ENCODE measurements at regions not wholly inside any gene's neighbourhood (a gene's known extent, or its start where the extent isn't known, plus 50 kb on each side); places are given as distances from the start of the nearest gene placed in this dataset.

DNA sequence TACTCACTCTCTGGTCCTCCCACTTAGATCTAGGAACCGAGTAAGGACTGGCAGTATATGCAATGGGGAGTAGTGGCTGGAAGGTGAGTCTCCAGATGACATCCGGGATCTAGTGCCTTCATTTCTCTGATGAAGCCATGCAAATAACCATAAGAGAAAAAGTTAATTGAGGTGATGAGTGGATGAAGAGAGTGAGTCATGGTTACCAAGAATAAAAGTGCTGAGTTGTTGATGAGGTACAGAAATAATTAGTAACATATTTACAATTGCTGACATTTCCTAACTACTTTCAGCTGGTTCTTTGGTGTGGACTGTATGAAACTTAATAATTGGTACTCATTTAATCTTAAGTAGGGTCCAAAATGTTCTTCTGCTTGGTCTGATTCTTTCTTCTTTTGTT, 146.7 kb upstream of the PITX2 start:
- H3K27ac ChIP-seq (ENCODE audit: low read length), result no peak overlapping the region
- no peaks in the 10 kb centered on the region for H3K4me1 ChIP-seq (ENCODE audit: control insufficient read depth, insufficient read depth, low read length)
- no peaks in the 10 kb centered on the region for H3K9me3 ChIP-seq (replicated peaks; ENCODE audit: control insufficient read depth, low read depth, low read length)
- no CpG with 5 or more reads among the region's 2 CpGs for WGBS (ENCODE audit: insufficient coverage)
- no peaks in the 10 kb centered on the region for H3K36me3 ChIP-seq (ENCODE audit: control insufficient read depth, insufficient read depth, low read length)
- no peak for DNase-seq
- no peaks in the 10 kb centered on the region for H3K27me3 ChIP-seq (ENCODE audit: control insufficient read depth, insufficient read depth, low read length)
- H3K4me3 ChIP-seq (ENCODE audit: low read length), result no peak overlapping the region

DNA sequence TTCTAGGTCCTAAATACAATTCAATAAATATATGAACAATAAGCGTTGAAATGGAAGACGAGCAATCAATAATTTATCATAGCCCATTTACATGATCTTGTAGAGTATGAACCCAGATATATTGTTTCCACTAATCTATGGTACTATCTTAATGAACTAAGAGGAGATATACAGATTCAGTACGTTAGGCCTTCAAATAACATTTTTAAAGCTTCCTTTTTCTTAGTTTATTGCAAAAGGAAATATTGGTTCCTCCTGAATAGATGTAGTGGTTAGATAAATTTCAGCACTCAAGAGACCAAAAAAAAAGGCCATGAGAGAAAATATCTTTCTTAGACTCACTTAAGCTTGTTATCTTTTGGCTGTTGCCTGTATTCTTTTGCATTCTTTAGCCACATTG, 147.5 kb upstream of the PITX2 start:
- H3K27ac ChIP-seq (ENCODE audit: low read length), result no peak overlapping the region
- H3K4me3 ChIP-seq (ENCODE audit: low read length), result no peak overlapping the region
- no CpG with 5 or more reads among the region's 3 CpGs for WGBS (ENCODE audit: insufficient coverage)
- H3K36me3 ChIP-seq (ENCODE audit: control insufficient read depth, insufficient read depth, low read length), result no peaks in the 10 kb centered on the region
- no peaks in the 10 kb centered on the region for H3K27me3 ChIP-seq (ENCODE audit: control insufficient read depth, insufficient read depth, low read length)
- no peak for DNase-seq
- no peaks in the 10 kb centered on the region for H3K9me3 ChIP-seq (replicated peaks; ENCODE audit: control insufficient read depth, low read depth, low read length)
- H3K4me1 ChIP-seq (ENCODE audit: control insufficient read depth, insufficient read depth, low read length), result no peaks in the 10 kb centered on the region

- Histone ChIP-seq H3K4me3 (ENCODE audit: low read length) (no peak overlapping the region), H3K9me3 (replicated peaks; ENCODE audit: control insufficient read depth, low read depth, low read length) (no peaks in the 10 kb centered on the region), H3K36me3 (ENCODE audit: control insufficient read depth, insufficient read depth, low read length) (no peaks in the 10 kb centered on the region), H3K4me1 (ENCODE audit: control insufficient read depth, insufficient read depth, low read length) (no peaks in the 10 kb centered on the region), H3K27ac (ENCODE audit: low read length) (no peak overlapping the region), H3K27me3 (ENCODE audit: control insufficient read depth, insufficient read depth, low read length) (no peaks in the 10 kb centered on the region)
- no peak for DNase-seq
- no CpG with 5 or more reads among the region's 2 CpGs for WGBS (ENCODE audit: insufficient coverage)
These were observed 155.6 kb upstream of the PITX2 start for GRCh38 chr4:110778521-110778920.

DNA sequence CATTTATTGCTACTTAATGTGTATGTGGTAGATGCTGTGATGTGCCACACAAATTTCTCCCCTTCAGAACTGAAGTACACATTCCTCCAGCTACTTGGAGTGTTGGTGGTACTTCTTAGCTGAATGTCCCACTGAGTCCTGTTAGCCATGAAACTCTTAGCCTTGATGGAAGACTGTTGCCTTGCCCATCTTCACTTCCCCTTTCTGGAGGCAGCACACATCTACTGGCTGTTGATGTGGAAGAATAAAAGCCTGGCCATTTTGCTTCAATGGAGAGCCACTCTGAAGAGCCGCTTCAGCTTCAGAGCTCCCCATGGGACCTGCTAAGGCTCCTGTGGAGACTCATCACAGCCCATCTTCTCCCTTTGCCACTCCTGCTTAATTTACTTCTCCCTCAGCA, 157.7 kb upstream of the PITX2 start:
- 83% methylated on average over 1 of the region's 1 CpG for WGBS (ENCODE audit: insufficient coverage)
- Histone ChIP-seq H3K27me3 (ENCODE audit: control insufficient read depth, insufficient read depth, low read length) (no peaks in the 10 kb centered on the region), H3K36me3 (ENCODE audit: control insufficient read depth, insufficient read depth, low read length) (no peaks in the 10 kb centered on the region), H3K9me3 (replicated peaks; ENCODE audit: control insufficient read depth, low read depth, low read length) (no peaks in the 10 kb centered on the region), H3K4me1 (ENCODE audit: control insufficient read depth, insufficient read depth, low read length) (no peaks in the 10 kb centered on the region), H3K27ac (ENCODE audit: low read length) (no peak overlapping the region), H3K4me3 (ENCODE audit: low read length) (no peak overlapping the region)
- DNase-seq, result no peak

DNA sequence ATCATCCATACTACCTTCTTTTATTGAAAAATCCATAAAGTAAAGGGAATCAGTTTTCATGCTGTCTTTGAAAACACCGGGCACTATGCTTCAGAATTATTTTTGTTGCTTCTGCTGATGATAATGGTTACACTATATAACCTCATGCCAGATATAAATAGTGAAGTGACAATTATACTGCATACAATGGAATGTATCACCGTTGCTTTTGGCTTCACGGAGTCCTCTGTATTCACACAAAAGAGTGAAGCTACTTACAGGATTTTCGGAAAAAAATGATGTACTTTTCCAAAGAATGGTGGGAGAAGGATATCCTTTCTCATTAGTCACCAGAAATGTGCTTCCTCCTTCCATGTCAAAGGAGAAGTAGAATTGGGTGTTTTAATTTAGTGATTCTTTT, 159.1 kb upstream of the PITX2 start:
- H3K27me3 ChIP-seq (ENCODE audit: control insufficient read depth, insufficient read depth, low read length), result no peaks in the 10 kb centered on the region
- no peak overlapping the region for H3K4me3 ChIP-seq (ENCODE audit: low read length)
- H3K4me1 ChIP-seq (ENCODE audit: control insufficient read depth, insufficient read depth, low read length), result no peaks in the 10 kb centered on the region
- H3K27ac ChIP-seq (ENCODE audit: low read length), result no peak overlapping the region
- WGBS (ENCODE audit: insufficient coverage), result no CpG with 5 or more reads among the region's 4 CpGs
- no peaks in the 10 kb centered on the region for H3K9me3 ChIP-seq (replicated peaks; ENCODE audit: control insufficient read depth, low read depth, low read length)
- DNase-seq, result no peak
- no peaks in the 10 kb centered on the region for H3K36me3 ChIP-seq (ENCODE audit: control insufficient read depth, insufficient read depth, low read length)

DNA sequence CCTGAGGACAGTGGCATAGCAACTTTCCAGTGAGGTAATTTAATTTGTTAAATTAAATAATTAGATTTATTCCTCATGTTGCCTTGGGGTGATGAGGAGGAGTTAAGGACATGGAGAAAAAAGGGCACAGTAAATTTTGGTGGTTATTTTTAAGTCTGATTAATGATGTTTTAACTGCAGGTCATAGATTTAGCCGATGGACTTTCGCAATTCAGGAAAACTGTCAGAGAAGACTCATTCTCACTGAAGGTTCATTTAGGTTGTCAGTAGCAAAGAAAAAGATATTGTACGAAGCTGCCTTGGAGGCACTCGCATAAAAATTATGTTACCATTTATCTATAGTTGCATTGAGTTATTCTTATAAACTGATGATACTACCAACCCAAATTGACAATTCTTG, 164.2 kb upstream of the PITX2 start:
- H3K4me1 ChIP-seq (ENCODE audit: control insufficient read depth, insufficient read depth, low read length), result no peaks in the 10 kb centered on the region
- DNase-seq, result no peak
- no peak overlapping the region for H3K4me3 ChIP-seq (ENCODE audit: low read length)
- H3K27ac ChIP-seq (ENCODE audit: low read length), result no peak overlapping the region
- 50% methylated on average over 1 of the region's 4 CpGs for WGBS (ENCODE audit: insufficient coverage)
- H3K27me3 ChIP-seq (ENCODE audit: control insufficient read depth, insufficient read depth, low read length), result no peaks in the 10 kb centered on the region
- H3K9me3 ChIP-seq (replicated peaks; ENCODE audit: control insufficient read depth, low read depth, low read length), result no peaks in the 10 kb centered on the region
- no peaks in the 10 kb centered on the region for H3K36me3 ChIP-seq (ENCODE audit: control insufficient read depth, insufficient read depth, low read length)

DNA sequence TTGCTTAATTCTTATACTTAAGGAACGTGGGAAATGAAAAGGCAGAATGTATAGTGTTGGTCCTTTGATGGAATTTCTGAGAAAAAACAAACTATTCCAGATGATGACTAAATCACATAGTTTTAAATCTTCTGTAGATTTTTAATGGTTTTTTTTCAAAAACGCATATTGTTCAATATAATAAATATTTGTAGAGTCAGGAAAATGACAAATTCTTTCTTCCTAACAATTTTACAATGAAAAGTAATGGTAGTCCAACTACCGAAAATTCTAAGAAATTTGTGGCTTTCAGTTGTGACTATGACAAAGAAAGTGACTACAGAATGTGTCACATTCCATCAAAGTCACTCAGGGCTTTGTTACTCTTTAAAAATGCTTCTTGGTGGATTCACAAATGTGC, 164.8 kb upstream of the PITX2 start:
- no peaks in the 10 kb centered on the region for H3K27me3 ChIP-seq (ENCODE audit: control insufficient read depth, insufficient read depth, low read length)
- no peak for DNase-seq
- WGBS (ENCODE audit: insufficient coverage), result no CpG with 5 or more reads among the region's 3 CpGs
- H3K4me1 ChIP-seq (ENCODE audit: control insufficient read depth, insufficient read depth, low read length), result no peaks in the 10 kb centered on the region
- no peaks in the 10 kb centered on the region for H3K9me3 ChIP-seq (replicated peaks; ENCODE audit: control insufficient read depth, low read depth, low read length)
- no peaks in the 10 kb centered on the region for H3K36me3 ChIP-seq (ENCODE audit: control insufficient read depth, insufficient read depth, low read length)
- H3K4me3 ChIP-seq (ENCODE audit: low read length), result no peak overlapping the region
- H3K27ac ChIP-seq (ENCODE audit: low read length), result no peak overlapping the region

DNA sequence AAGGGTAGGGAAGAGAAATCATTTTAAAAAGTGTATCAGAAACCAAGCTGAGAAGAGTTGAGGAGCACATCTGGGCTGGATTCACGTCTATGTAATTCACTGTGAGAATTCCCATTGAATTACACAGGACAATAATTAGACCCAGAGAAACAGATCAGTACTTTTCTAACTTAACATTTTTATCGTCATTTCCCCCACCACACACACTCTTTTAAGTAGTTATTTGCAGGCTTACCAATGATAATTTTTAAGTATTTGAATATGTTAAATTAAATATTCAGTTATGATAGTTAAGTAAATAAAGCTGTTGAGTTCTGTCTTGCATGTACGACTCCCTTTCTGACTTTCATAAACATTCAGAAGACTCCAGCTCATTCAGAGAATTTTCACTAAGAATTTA, 165.4 kb upstream of the PITX2 start:
- Histone ChIP-seq H3K36me3 (ENCODE audit: control insufficient read depth, insufficient read depth, low read length) (no peaks in the 10 kb centered on the region), H3K27me3 (ENCODE audit: control insufficient read depth, insufficient read depth, low read length) (no peaks in the 10 kb centered on the region), H3K27ac (ENCODE audit: low read length) (no peak overlapping the region), H3K9me3 (replicated peaks; ENCODE audit: control insufficient read depth, low read depth, low read length) (no peaks in the 10 kb centered on the region), H3K4me3 (ENCODE audit: low read length) (no peak overlapping the region), H3K4me1 (ENCODE audit: control insufficient read depth, insufficient read depth, low read length) (no peaks in the 10 kb centered on the region)
- no CpG with 5 or more reads among the region's 3 CpGs for WGBS (ENCODE audit: insufficient coverage)
- DNase-seq, result no peak

DNA sequence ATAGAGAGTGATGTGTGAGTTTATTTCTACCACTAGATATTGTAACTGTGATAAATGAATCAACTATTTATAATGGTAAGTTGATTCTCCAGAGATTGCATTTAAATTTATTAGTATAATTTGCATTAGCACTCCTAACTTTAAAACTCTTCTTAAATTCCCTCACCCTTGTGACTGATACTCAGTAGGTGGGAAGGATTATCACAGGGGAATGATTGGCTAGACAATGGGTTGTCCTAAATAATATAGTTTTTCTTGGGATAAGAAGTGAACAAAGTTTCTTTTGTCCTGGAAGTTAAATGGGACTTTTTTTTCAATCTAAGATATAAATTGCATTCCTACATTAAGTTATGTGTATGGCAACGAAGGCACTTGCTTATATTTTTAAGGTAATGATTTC, 169.2 kb upstream of the PITX2 start:
- no peak for DNase-seq
- H3K4me3 ChIP-seq (ENCODE audit: low read length), result no peak overlapping the region
- WGBS (ENCODE audit: insufficient coverage), result no CpG with 5 or more reads among the region's 1 CpG
- H3K27ac ChIP-seq (ENCODE audit: low read length), result no peak overlapping the region
- no peaks in the 10 kb centered on the region for H3K9me3 ChIP-seq (replicated peaks; ENCODE audit: control insufficient read depth, low read depth, low read length)
- no peaks in the 10 kb centered on the region for H3K27me3 ChIP-seq (ENCODE audit: control insufficient read depth, insufficient read depth, low read length)
- H3K4me1 ChIP-seq (ENCODE audit: control insufficient read depth, insufficient read depth, low read length), result no peaks in the 10 kb centered on the region
- H3K36me3 ChIP-seq (ENCODE audit: control insufficient read depth, insufficient read depth, low read length), result no peaks in the 10 kb centered on the region

DNA sequence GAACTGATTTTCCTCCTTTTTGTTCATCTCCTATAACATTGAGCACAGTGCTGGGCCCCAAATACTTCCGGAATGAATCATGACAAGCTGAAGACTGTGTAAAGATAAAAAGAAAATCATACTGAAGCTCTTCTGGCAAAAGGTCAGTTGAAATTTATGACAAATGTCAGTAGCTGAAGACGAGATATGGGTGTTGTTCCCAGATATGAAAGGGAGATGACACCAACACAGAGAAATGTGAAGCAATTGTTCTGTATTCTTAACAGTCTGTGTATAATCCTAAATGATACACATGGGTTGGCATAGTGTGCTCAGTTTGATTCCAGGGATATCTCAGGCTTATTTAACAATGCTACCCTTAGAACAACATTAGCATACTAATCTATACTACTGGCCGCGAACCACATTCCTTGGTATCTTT, 170.5 kb upstream of the PITX2 start:
- no peaks in the 10 kb centered on the region for H3K27me3 ChIP-seq (ENCODE audit: control insufficient read depth, insufficient read depth, low read length)
- no peaks in the 10 kb centered on the region for H3K36me3 ChIP-seq (ENCODE audit: control insufficient read depth, insufficient read depth, low read length)
- H3K4me3 ChIP-seq (ENCODE audit: low read length), result no peak overlapping the region
- WGBS (ENCODE audit: insufficient coverage), result no CpG with 5 or more reads among the region's 4 CpGs
- no peaks in the 10 kb centered on the region for H3K4me1 ChIP-seq (ENCODE audit: control insufficient read depth, insufficient read depth, low read length)
- no peaks in the 10 kb centered on the region for H3K9me3 ChIP-seq (replicated peaks; ENCODE audit: control insufficient read depth, low read depth, low read length)
- no peak overlapping the region for H3K27ac ChIP-seq (ENCODE audit: low read length)
- no peak for DNase-seq

- Histone ChIP-seq H3K27me3 (ENCODE audit: control insufficient read depth, insufficient read depth, low read length) (no peaks in the 10 kb centered on the region), H3K36me3 (ENCODE audit: control insufficient read depth, insufficient read depth, low read length) (no peaks in the 10 kb centered on the region), H3K9me3 (replicated peaks; ENCODE audit: control insufficient read depth, low read depth, low read length) (no peaks in the 10 kb centered on the region), H3K4me1 (ENCODE audit: control insufficient read depth, insufficient read depth, low read length) (no peaks in the 10 kb centered on the region), H3K4me3 (ENCODE audit: low read length) (no peak overlapping the region), H3K27ac (ENCODE audit: low read length) (no peak overlapping the region)
- DNase-seq, result peak; percentile 29
- WGBS (ENCODE audit: insufficient coverage), result 0% methylated on average over 2 of the region's 5 CpGs
These were observed 171.1 kb upstream of the PITX2 start for GRCh38 chr4:110793890-110794554.
